ENCODE measurements at regions not wholly inside any gene's neighbourhood (a gene's known extent, or its start where the extent isn't known, plus 50 kb on each side); places are given as distances from the start of the nearest gene placed in this dataset.

DNA sequence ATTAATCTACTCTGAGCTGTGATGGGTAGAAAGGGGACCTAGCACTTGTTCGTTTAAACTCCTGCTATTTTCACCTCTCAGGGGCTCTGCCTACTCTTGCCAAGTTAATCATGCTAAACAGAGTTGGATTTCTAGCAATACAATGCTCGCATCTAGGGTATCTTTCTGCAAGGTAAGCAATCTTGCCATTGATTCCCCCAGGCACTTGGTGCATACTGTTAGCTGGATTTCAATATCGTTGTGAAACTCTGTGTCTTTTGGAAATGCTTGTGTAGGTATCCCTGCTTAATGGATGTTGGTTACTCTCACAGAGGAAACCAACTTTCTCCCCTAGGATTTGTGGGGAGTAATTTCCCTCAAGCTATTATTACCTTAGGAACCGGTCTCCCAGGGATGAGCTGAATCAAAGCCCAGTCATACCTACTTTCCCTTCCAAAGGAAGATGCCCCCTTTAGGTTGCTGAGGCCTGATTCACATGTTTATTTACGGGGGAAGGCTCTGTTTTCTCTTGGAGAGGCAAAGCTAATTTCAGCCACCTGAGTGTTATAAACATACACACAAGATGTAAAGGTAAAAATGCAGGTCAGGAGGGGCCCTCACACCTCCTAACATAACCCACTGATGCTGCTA is 366.8 kb downstream of the FBXW7 start:
- Histone ChIP-seq H3K4me2 (ENCODE audit: low read length) (no peak overlapping the region), H3K9me2 (ENCODE audit: insufficient read depth) (no peaks in the 10 kb centered on the region), H3K4me1 (ENCODE audit: control insufficient read depth in 1 of 2, insufficient read depth in 2 of 2, low read length in 2 of 2) (no peaks in the 10 kb centered on the region), H3K79me2 (ENCODE audit: insufficient read depth, low read length) (no peaks in the 10 kb centered on the region), H3K36me3 (ENCODE audit: control insufficient read depth in 1 of 2, insufficient read depth in 2 of 2, low read length in 2 of 2) (no peaks in the 10 kb centered on the region), H3K4me3 (replicated peaks in 1 of 2; ENCODE audit: low read depth in 1 of 2, low read length in 2 of 2) (no peak overlapping the region), H3K27me3 (ENCODE audit: insufficient read depth, low read length) (no peaks in the 10 kb centered on the region), H3K9me3 (ENCODE audit: control insufficient read depth in 1 of 2, insufficient read depth in 1 of 2, low read depth in 1 of 2, low read length in 2 of 2) (no peaks in the 10 kb centered on the region), H2AFZ (ENCODE audit: low read depth, low read length, poor library complexity, severe bottlenecking) (no peak overlapping the region), H4K20me1 (ENCODE audit: insufficient read depth) (no peaks in the 10 kb centered on the region), H3K9ac (ENCODE audit: low read length) (no peak overlapping the region), H3K27ac (ENCODE audit: low read depth, low read length) (no peak overlapping the region)
- BruUV-seq (replicated peaks): no TSS peak
- no peak for ATAC-seq
- ChIA-PET CTCF (no interaction called here), RAD21 (ENCODE audit: low non-redundant PET in 1 of 2, low total read pairs in 2 of 2, uncharacterized antibody in 2 of 2, unreplicated experiment in 2 of 2) (no interaction called here), POLR2A (no interaction called here)
- intact Hi-C loops (cut with micrococcal nuclease): no loop called here
- TF ChIP-seq CBX3 (IDR thresholded peaks at IDR 0.05; ENCODE audit: low read depth) (no peak), JUND (IDR thresholded peaks at IDR 0.05) (no peak), POLR2A (IDR thresholded peaks at IDR 0.05; ENCODE audit: borderline replicate concordance, extremely low read depth, insufficient read depth, insufficient read length) (no peak), ZFX (IDR thresholded peaks at IDR 0.05) (no peak), SRF (IDR thresholded peaks at IDR 0.05; ENCODE audit: low read depth) (no peak), RAD21 (IDR thresholded peaks at IDR 0.05; ENCODE audit: low read depth) (no peak), SIN3A (IDR thresholded peaks at IDR 0.05; ENCODE audit: low read depth) (no peak), EZH2phosphoT487 (IDR thresholded peaks at IDR 0.05; ENCODE audit: borderline replicate concordance) (no peak)
- TF ChIP-seq, protein P1, sequence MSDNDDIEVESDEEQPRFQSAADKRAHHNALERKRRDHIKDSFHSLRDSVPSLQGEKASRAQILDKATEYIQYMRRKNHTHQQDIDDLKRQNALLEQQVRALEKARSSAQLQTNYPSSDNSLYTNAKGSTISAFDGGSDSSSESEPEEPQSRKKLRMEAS (IDR thresholded peaks at IDR 0.05): no peak
- TF ChIP-seq, protein P2, sequence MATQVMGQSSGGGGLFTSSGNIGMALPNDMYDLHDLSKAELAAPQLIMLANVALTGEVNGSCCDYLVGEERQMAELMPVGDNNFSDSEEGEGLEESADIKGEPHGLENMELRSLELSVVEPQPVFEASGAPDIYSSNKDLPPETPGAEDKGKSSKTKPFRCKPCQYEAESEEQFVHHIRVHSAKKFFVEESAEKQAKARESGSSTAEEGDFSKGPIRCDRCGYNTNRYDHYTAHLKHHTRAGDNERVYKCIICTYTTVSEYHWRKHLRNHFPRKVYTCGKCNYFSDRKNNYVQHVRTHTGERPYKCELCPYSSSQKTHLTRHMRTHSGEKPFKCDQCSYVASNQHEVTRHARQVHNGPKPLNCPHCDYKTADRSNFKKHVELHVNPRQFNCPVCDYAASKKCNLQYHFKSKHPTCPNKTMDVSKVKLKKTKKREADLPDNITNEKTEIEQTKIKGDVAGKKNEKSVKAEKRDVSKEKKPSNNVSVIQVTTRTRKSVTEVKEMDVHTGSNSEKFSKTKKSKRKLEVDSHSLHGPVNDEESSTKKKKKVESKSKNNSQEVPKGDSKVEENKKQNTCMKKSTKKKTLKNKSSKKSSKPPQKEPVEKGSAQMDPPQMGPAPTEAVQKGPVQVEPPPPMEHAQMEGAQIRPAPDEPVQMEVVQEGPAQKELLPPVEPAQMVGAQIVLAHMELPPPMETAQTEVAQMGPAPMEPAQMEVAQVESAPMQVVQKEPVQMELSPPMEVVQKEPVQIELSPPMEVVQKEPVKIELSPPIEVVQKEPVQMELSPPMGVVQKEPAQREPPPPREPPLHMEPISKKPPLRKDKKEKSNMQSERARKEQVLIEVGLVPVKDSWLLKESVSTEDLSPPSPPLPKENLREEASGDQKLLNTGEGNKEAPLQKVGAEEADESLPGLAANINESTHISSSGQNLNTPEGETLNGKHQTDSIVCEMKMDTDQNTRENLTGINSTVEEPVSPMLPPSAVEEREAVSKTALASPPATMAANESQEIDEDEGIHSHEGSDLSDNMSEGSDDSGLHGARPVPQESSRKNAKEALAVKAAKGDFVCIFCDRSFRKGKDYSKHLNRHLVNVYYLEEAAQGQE (IDR thresholded peaks at IDR 0.05; ENCODE audit: low read depth): no peak
- TF ChIP-seq, protein P3, sequence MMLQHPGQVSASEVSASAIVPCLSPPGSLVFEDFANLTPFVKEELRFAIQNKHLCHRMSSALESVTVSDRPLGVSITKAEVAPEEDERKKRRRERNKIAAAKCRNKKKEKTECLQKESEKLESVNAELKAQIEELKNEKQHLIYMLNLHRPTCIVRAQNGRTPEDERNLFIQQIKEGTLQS (IDR thresholded peaks at IDR 0.05): no peak
- TF ChIP-seq, protein P4, sequence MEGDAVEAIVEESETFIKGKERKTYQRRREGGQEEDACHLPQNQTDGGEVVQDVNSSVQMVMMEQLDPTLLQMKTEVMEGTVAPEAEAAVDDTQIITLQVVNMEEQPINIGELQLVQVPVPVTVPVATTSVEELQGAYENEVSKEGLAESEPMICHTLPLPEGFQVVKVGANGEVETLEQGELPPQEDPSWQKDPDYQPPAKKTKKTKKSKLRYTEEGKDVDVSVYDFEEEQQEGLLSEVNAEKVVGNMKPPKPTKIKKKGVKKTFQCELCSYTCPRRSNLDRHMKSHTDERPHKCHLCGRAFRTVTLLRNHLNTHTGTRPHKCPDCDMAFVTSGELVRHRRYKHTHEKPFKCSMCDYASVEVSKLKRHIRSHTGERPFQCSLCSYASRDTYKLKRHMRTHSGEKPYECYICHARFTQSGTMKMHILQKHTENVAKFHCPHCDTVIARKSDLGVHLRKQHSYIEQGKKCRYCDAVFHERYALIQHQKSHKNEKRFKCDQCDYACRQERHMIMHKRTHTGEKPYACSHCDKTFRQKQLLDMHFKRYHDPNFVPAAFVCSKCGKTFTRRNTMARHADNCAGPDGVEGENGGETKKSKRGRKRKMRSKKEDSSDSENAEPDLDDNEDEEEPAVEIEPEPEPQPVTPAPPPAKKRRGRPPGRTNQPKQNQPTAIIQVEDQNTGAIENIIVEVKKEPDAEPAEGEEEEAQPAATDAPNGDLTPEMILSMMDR (IDR thresholded peaks at IDR 0.05 in 2 of 3, conservative IDR thresholded peaks at IDR 0.05 in 1 of 3; ENCODE audit: borderline replicate concordance in 1 of 3, insufficient read depth in 1 of 3, low read depth in 2 of 3, low read length in 2 of 3): no peak
- DNase-seq (ENCODE audit: low read depth, low spot score): no peak
